GM19397 (cell line): ENCODE measurements at regions not wholly inside any gene's neighbourhood (a gene's known extent, or its start where the extent isn't known, plus 50 kb on each side); places are given as distances from the start of the nearest gene placed in this dataset.
A peak's percentile ranks its signal among the peaks of the same experiment; 100 is the strongest.
"Not testable (repeated sequence)": the region's sequence is repeated elsewhere in the genome, so short reads cannot be mapped to it uniquely, and the experiment has no call there.

Experiments used
- ATAC-seq: cut with Tn5 transposase; IDR thresholded peaks from one replicate; pipeline ENCODE4 v1.9.1; 2021; ENCODE audit warnings: mild to moderate bottlenecking, moderate library complexity; ENCODE audit not compliant: unreplicated experiment

DNA sequence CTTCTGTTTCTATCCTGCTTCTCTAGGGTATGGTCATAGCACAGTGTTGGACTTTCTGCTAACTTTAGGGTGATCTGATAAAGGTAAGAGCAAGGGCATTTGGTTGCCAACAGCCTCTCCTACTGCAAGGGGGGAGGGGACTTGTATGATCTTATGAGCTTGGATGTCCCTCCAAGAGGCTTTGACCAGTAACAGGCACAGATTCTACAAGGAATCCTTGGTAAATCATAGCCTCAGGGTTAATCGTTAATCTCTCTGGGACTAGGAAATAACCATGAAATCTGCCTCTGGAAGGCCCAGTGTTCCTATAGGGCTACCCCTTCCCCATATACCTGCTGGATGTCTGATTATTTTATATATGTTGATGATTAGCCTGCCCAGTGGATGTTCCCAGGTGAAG lies 134.8 kb upstream of the TNFSF4 start:
- no peak for ATAC-seq

DNA sequence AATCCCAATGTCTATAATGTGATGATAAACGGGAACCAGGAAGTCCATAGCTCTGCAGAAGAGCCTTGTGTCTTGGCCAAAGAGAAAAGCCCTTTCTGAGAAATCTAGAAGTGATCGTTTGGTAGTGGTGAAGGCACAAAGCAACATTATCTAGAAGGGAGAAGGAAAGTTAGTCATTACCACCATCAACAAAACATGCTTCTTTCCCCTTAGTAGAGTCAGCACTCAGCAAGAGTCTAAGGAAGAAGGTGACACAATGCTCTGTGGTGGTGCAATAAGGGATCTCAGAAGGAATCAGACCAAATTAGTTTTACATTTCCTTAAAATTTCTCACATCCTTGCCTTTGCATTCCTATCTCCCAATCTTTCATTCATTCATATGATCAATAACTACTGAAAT lies 134.4 kb upstream of the PRDX6 start:
- no peak for ATAC-seq

DNA sequence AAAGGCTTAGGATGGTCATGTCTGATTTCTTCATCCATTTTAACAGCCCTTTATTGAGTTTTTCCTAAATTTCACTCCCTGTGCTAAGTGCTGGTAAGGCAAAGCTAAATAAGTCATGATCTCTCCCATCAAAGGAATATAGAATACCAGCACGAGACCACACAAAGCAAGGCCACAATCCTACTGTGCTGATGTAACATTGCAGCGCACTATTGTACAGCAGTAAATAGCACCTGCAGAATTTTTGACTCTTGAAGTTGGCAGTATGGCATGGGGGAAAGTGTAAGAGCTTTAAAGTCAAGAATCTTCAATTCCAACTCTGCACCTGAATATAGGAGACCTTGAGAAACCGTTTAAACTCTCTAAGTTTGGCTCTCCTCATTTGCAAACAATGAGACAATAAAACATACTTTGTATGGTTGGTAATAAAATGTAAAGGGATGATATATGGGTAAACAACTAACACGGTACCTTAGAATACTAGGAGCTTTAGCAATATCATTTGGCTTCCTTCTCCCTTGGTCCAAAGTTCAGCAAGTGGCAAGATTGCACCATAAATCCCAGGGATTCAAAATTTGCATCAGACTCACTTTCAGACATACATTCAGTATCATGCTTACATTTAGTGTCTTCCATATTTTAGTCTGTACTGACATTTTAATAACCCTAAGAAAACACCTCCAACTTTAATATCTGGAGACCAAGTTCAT lies 132.9 kb upstream of the PRDX6 start:
- no peak for ATAC-seq

DNA sequence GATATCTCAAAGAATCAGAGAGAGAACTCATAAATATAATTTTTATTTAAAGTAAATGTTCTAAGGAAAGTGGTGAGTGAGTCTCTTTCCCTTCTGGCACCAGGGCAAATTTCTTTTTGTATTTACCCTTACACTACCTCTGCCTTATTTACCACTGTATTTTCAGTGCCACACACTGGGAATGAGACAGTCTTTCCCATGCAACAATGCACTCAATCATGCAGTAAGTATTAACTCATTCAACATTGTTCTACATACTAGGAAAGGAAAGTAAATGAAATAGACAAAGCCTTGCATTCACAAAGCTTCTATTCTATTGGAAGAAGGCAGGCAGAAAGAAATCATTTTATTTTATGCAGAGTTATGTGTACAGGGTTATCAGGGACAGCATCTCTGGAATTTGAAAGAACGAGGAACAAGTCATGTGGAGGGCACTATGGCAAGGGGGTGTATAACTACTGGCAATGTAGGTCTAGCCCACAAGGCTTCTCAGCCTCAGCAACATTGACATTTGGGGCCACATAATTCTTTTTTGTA lies 129.8 kb upstream of the PRDX6 start:
- no peak for ATAC-seq

DNA sequence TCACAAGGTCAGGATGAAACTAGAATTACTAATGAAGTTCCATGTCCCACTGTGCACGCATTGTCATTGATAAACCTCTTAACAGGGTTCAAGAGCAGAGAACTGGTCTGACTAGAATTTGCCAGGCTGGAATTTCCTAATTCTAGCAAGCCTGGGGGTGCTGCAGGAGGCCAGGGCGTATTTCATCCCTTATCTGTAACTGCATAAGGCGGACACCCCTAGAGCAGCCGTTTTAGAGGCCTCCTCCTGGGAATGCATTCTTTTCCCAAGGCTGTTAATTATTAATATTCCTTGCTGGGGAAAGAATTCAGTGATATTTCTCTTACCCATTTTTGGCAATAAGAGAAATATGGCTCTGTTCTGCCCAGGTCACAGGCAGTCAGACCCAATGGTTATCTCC lies 124.5 kb upstream of the PRDX6 start:
- ATAC-seq: not testable (repeated sequence)

DNA sequence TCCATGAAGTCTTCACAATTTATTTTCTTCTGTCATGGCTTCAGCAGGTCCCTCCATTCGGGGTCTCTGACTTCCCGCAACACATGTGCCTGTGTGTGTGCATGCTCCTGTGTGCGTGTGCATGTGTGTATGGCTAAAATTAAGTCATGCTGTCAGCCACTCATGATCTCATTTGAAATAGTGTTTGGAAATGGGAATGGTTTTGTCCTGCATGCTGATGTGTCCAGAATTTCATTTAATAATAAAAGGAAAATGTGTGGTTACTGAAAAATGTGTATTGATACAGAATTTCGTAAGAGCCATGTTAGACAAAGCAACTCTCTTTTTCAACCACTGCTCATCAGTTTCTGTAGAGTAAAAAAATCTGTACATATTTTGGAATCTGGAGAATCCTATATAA lies 123.8 kb upstream of the PRDX6 start:
- ATAC-seq: no peak

DNA sequence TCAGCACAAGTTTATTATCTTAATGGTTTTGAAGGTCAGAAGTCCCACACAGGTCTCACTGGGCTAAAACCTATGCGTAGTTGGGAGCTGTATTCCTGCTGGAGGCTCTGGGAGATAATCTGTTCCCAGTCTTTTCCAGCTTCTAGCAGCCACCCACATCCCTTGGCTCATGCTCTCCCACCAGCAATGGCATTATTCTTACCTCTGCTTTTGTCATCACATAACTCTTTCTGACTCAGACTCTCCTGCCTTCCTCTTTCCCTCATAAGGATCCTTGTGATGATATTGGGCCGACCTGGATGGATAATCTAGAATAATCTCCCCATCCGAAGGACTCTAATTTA lies 122.2 kb upstream of the PRDX6 start:
- no peak for ATAC-seq

DNA sequence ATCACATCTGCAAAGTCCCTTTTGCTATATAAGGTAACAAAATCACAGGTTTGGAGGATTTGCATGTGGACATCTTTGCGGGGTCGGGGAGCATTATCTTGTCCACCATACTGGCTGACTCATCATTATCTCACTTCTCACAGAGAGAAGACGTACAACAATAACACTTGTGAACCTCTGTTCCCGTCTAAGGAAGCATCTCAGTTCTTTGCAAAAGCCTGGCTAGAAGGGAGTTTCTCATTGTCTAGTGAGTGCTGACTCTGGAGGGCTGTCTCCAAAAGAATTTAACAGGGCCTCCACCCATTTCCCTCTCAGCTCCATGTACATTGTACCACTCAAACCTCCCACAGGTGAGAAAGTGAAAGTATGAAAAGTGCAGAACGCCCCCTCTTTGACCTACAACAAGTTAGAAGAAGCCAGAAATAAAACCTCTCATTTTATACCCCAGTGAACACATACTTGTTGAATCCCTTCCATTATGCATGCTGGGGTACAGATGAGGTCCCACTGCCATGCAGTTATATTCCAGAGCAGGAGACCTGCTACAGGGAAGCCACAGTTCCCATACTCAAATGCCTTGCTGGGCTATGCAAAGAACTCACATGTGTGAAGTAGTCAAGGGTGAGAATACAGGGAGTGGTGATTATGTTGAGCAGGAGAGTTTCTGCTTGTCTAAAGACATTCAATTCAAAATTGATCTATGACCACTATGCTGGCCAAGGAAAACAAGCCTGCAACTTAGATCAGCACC lies 121.7 kb upstream of the PRDX6 start:
- peak; percentile 46 for ATAC-seq

DNA sequence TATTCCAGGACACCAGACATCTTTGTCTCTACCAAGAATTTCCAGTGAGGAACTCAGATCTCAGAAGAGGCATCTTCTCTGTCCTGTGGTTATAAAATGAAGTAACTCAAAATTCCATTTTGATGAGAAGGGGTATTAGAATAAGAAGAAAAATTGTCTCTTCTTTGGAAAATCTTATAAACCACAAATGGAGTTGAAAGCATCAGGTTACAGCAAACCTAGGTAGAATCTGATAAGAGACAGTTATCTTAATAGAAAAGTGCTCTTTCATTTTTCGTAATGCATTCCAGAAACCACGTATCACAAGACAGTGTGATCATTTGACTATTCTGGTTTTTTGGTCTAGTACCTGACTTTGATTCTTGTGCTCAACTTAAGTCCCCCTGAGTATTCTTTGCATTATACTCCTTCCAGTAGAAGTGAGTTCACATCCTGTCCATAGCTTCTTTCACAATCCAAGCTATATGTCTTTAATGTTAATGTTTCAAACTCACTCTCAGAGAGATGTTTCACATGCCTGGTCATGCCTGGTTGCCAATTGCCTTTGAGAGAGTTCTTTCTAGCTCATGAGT lies 120.9 kb upstream of the PRDX6 start:
- no peak for ATAC-seq

DNA sequence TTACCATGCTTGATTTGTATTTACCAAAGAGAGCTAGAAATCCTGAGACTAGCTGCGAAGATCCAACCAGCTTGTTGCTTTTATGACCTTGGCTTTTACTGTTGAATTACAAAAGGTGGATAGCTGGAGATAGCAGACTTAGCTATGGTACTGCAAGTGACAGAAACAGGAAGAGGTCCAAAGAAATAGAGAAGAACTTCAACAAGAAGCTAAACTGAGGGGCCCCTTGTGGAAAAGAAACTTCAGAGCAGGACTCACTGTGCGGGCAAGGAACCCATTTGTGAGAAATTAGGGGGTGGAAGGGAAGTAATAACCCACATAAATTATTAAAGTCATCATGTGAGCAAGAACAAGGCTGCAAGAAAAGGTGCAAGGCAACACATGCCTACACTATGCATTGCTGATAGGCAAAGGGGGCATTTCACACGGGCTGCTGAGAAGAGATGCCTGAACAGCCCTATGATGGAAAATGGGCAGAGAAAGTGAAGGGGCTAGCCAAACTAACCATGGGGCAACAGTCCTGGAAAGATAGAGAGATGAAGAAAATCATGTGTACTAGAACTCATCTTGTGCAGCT lies 116.6 kb upstream of the PRDX6 start:
- no peak for ATAC-seq

DNA sequence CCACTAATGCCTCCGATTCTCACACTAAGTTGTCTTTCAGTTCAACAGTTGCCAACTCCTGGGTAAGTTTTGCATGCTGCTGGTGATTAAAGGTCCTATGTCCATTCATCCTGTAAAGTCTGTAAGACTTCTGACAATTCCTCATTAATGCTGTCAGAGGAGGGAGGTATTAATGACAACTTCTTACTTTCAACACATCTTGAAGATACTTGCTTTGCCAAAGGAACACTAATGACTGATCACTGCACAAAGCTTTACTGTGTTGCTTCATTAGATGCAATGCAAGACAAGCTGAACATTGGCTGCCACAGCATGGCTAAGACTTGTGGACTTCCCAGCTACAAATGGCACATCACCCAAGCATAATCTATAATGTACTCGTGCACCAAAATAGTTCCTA lies 114.6 kb upstream of the PRDX6 start:
- ATAC-seq: no peak

DNA sequence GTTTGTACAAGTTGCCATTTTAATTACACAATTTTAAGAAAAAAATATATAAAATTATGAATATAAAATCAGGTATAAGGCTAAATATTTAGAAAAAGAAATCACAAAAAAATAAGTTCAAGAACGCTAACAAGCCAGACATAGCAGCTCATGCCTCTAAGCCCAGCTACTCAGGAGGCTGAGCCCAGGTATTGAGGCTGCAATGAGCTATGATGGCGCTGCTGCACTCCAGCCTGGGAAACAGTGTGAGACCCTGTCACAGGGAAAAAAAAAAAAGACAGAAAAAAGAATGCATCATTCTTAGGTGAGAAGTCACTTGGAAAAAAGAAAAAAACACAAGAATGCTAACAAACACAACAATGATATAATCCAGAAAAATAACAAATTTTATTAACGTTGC lies 112.3 kb upstream of the PRDX6 start:
- no peak for ATAC-seq

DNA sequence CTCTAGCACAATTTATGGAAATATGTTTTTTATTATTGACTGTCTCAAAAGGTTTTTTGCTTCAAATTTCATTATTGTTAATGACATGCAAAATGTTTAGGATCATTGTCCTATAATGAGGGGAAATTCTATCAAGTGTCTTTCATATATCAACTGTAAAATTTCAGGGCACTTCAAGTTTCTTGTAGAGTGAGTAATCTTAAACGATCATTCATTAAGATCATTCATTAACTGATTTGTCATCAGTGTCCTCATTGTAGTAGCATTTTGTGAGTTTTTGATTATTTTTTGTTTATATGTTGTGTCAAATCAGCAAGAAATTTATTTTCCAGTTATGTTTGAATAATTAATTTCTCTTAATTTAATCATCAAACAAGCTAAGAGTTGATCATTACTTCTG lies 111.8 kb upstream of the PRDX6 start:
- no peak for ATAC-seq

DNA sequence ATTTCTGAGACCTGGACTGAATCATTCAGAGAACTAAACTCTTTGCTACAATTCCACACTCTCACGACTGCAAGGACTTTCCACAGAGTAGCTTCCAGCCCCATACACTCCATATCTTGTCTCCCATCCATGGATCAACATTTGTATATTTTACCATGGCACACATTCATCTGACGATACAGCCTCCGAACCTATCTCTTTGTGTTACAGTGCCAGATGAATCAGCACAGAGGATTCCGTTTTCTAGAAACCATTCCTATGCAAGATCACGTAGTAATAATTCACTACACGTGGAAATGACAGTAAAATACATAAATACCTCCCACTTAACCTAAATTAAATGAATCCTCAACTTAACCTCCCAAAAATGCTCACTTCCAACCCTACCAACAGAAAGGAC lies 110.0 kb upstream of the PRDX6 start:
- ATAC-seq: no peak

DNA sequence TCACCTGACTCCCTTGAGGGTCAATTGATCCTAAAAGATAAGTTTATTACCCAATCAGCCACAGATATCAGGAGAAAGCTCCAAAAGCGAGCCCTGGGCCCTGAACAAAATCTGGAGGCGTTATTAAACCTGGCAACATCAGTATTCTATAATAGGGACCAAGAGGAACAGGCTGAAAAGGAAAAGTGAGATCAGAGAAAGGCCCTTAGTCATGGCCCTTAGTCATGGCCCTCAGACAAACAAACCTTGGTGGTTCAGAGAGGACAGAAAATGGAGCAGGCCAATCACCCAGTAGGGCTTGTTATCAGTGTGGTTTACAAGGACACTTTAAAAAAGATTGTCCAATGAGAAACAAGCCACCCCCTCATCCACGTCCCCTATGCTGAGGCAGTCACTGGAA lies 106.5 kb upstream of the PRDX6 start:
- ATAC-seq: not testable (repeated sequence)

DNA sequence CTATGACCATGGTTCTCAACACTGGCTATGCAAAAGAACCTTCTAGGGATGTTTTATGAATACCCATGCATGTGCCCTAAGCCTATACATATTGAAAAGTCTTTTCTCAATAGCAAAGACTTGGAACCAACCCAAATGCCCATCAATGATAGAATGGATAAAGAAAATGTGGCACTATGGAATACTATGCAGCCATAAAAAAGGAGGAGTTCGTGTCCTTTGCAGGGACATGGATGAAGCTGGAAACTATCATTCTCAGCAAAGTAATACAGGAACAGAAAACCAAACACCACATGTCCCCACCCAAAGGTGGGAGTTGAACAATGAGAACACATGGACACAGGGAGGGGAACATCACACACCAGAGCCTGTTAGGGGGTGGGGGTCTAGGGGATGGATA lies 101.1 kb upstream of the PRDX6 start:
- not testable (repeated sequence) for ATAC-seq

DNA sequence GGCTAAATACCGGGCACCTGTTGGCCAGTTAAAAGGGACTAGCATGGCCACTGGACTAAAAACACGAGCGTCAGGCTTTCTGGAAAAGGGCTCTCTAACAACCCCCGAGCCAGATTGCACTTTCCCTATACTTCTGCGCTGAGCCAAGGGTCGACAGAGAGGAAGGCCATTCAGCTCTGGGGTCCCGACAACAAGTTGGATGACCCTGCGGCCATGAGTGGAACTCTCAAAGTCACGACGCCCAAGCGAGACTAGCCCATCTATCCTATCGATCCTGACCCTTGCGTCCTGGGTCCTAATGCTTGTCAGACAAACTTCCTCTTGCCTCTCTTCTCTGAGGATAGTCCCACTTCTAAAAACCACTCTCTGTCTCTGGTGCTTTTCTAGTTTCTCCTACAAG lies 99.9 kb upstream of the PRDX6 start:
- ATAC-seq: no peak

DNA sequence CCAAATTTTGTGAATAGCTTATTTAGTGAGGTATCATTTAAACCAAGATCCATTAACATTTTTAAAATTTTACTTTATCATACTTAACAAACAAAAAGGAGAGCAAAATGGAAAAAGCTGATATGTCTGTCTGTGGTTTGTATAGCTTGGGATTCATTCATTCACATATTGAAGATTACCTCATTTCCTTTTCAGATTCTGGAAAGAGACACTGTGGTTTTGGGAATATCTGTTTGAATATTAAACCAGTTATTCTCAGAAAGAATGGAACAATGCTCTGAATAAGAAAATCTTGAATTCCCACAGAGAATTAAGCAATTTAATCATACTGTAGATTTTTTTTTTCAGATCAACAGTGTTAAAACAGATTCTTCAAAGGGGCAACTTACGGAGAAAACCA lies 93.8 kb upstream of the PRDX6 start:
- ATAC-seq: no peak

DNA sequence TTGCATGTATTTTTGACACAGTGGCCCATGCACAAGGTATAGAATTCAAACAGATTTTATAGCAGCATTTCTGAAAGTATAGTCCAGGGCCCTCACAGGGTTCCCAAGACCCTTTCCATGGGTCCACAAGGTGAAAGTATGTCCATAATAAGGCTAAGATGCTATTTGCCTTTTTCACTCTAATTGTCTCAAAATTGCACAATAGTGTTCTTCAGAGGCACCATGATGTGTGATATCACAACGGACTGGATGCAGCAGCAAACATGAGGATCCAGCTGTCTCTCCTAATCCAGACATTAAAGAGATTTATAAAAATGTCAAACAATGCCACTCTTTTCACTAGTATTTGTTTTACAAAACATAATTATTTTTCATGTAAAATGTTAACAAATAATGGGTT lies 88.8 kb upstream of the PRDX6 start:
- ATAC-seq: no peak

DNA sequence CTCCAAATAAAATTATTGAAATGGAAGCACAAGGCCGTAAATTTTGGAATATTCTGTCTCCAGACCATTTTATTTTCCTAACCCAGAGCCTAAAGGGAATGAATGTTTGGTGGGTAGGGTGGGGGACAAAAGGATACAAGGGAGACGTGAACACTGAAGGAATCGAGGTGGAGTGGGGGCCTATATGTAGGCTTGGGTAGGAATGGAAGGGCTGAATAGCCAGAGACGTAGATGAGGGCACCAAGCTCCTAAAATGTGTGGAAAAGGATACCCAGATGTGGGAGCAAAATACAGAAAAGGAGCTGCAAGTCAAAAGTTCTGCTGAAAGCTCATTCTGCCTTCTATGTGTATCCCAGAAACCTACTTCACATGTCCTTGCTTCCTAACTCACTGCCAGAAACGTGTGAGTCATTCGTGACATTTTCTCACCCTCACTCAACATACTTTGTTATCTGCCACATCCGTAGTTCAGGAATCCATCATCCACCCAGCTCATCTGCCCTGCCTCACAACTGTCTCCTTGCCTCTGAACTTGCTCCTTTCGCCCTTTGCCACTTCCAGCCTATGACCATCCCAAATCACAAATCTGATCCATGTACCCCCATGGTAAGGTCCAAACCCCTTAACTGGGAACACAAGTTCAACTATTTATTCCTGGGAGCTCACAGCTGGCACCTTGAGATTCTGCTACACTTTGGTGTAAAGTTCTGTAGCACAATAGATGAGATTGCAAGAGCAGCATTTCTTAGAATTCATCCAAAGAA lies 84.1 kb upstream of the PRDX6 start:
- no peak for ATAC-seq

DNA sequence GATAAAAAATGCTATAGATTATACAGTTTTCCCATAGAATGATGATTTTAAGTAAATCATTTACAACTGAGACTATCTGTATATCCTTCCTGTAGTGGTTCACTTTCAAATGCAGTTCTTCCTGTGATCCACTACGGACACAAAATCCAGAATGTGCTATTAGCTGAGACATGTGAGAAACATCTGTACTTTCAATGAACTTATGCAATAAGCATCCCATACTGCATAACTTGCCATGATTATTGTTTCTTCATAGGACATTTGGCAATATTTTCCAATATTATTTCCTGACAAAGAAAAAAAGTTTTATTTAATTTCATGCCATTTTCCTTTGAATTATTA lies 83.5 kb upstream of the PRDX6 start:
- ATAC-seq: no peak
